Gastrocnemius medialis (tissue), 4 donors: ENCODE measurements at regions not wholly inside any gene's neighbourhood (a gene's known extent, or its start where the extent isn't known, plus 50 kb on each side); places are given as distances from the start of the nearest gene placed in this dataset.

ENCODE experiments used
- POLR2A ChIP-seq, 2 donors: fragments of 450-650 bp; IDR thresholded peaks; one replicate each; pipeline ENCODE4 v1.6.1; 2017; ENCODE audit warnings: antibody characterized with exemption in 2 of 2, mild to moderate bottlenecking in 2 of 2, moderate library complexity in 2 of 2
- TF ChIP-seq, protein P1 (sequence below), 5 experiments: fragments of 450-650 bp in 3 of 5; fragments of 200-600 bp in 2 of 5; sonication (generic) in 2 of 5; IDR thresholded peaks in 4 of 5; conservative IDR thresholded peaks in 1 of 5; 1 replicate in 4 of 5; 2 replicates in 1 of 5; pipeline ENCODE4 v1.5.1; 2016 to 2019; ENCODE audit warnings: antibody characterized with exemption in 5 of 5, mild to moderate bottlenecking in 3 of 5, moderate library complexity in 3 of 5

DNA sequence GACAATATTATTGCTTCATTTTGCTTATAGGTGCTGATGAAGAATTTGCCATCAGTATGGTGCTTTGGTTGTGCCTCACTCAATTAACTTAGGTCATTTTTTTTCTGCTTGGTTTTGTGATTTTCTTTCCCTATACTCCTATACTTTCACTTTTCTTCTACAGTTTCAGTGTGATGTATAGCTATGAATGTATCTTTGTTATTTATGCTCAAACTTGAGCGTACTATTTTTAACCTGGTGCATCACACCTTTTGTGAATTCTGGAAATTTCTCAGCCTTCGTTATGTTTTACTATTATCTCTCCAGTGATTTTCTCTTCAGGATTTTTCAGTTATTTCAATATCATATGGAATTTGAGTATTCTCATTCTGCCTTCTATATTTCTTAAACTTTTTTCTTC lies 2035.3 kb upstream of the LRRTM1 start:
- TF ChIP-seq, protein P1, sequence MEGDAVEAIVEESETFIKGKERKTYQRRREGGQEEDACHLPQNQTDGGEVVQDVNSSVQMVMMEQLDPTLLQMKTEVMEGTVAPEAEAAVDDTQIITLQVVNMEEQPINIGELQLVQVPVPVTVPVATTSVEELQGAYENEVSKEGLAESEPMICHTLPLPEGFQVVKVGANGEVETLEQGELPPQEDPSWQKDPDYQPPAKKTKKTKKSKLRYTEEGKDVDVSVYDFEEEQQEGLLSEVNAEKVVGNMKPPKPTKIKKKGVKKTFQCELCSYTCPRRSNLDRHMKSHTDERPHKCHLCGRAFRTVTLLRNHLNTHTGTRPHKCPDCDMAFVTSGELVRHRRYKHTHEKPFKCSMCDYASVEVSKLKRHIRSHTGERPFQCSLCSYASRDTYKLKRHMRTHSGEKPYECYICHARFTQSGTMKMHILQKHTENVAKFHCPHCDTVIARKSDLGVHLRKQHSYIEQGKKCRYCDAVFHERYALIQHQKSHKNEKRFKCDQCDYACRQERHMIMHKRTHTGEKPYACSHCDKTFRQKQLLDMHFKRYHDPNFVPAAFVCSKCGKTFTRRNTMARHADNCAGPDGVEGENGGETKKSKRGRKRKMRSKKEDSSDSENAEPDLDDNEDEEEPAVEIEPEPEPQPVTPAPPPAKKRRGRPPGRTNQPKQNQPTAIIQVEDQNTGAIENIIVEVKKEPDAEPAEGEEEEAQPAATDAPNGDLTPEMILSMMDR (IDR thresholded peaks at IDR 0.05 in 4 of 5, conservative IDR thresholded peaks at IDR 0.05 in 1 of 5), result no peak
- TF ChIP-seq POLR2A (IDR thresholded peaks at IDR 0.05), result no peak
